H9 (cell line): ENCODE measurements at regions not wholly inside any gene's neighbourhood (a gene's known extent, or its start where the extent isn't known, plus 50 kb on each side); places are given as distances from the start of the nearest gene placed in this dataset.

Experiments
- DNase-seq: peaks from one replicate; pipeline ENCODE4 v3.0.0-alpha.2; 2017
- H2AFZ ChIP-seq: one replicate; pipeline ENCODE4 v1.6.1; 2013; ENCODE audit warnings: mild to moderate bottlenecking, low read length, control low read depth, moderate library complexity
- H2AK5ac ChIP-seq: 2 replicates; pipeline ENCODE4 v1.6.1; 2013; ENCODE audit warnings: low read length, control low read depth, mixed read lengths; ENCODE audit not compliant: insufficient read length
- H2BK120ac ChIP-seq: one replicate; pipeline ENCODE4 v1.6.1; 2013; ENCODE audit warnings: low read depth, mild to moderate bottlenecking, low read length, control low read depth, inconsistent platforms; ENCODE audit not compliant: poor library complexity, severe bottlenecking
- H2BK12ac ChIP-seq: 2 replicates; pipeline ENCODE4 v1.6.1; 2013; ENCODE audit warnings: low read length, control low read depth, mixed read lengths, low read depth; ENCODE audit not compliant: insufficient read length
- H2BK15ac ChIP-seq: 2 replicates; pipeline ENCODE4 v1.6.1; 2013; ENCODE audit warnings: low read depth, low read length, control low read depth
- H2BK20ac ChIP-seq: one replicate; pipeline ENCODE4 v1.6.1; 2013; ENCODE audit warnings: low read depth, mild to moderate bottlenecking, low read length, control low read depth, inconsistent platforms; ENCODE audit not compliant: poor library complexity, severe bottlenecking
- H2BK5ac ChIP-seq: 2 replicates; pipeline ENCODE4 v1.6.1; 2013; ENCODE audit warnings: low read length, control low read depth, mixed read lengths; ENCODE audit not compliant: insufficient read length
- H3K14ac ChIP-seq: 2 replicates; pipeline ENCODE4 v1.6.1; 2013; ENCODE audit warnings: low read length, control low read depth; ENCODE audit not compliant: insufficient read depth
- H3K18ac ChIP-seq: 2 replicates; pipeline ENCODE4 v1.6.1; 2013; ENCODE audit warnings: low read depth, mild to moderate bottlenecking, mixed read lengths, low read length, control low read depth; ENCODE audit not compliant: insufficient read length
- H3K23ac ChIP-seq: 2 replicates; pipeline ENCODE4 v1.6.1; 2013; ENCODE audit warnings: low read length, control low read depth, mixed read lengths, low read depth; ENCODE audit not compliant: insufficient read length
- H3K23me2 ChIP-seq: 2 replicates; pipeline ENCODE4 v1.6.1; 2013; ENCODE audit warnings: low read depth, mild to moderate bottlenecking, mixed read lengths, low read length, control low read depth; ENCODE audit not compliant: insufficient read length, poor library complexity, severe bottlenecking
- H3K27ac ChIP-seq: 2 replicates; pipeline ENCODE4 v1.5.1; 2013; ENCODE audit warnings: low read length, control low read depth, mixed read lengths, low read depth; ENCODE audit not compliant: insufficient read length
- H3K27me3 ChIP-seq: 2 replicates; pipeline ENCODE4 v1.6.1; 2013; ENCODE audit warnings: low read length, control low read depth, inconsistent platforms; ENCODE audit not compliant: insufficient read depth
- H3K4ac ChIP-seq: 2 replicates; pipeline ENCODE4 v1.6.1; 2013; ENCODE audit warnings: low read depth, mild to moderate bottlenecking, control low read depth, inconsistent platforms, low read length, moderate library complexity
- H3K4me1 ChIP-seq: 2 replicates; pipeline ENCODE4 v1.6.1; 2013; ENCODE audit warnings: low read length, control low read depth, inconsistent platforms; ENCODE audit not compliant: insufficient read depth
- H3K4me2 ChIP-seq: 2 replicates; pipeline ENCODE4 v1.6.1; 2013; ENCODE audit warnings: low read length, control low read depth, mixed read lengths; ENCODE audit not compliant: insufficient read length, insufficient read depth
- H3K56ac ChIP-seq: 2 replicates; pipeline ENCODE4 v1.6.1; 2013; ENCODE audit warnings: low read depth, mild to moderate bottlenecking, mixed read lengths, low read length, control low read depth; ENCODE audit not compliant: insufficient read length
- H3K79me1 ChIP-seq: 2 replicates; pipeline ENCODE4 v1.6.1; 2013; ENCODE audit warnings: low read depth, mild to moderate bottlenecking, moderate library complexity, low read length, control low read depth, inconsistent platforms; ENCODE audit not compliant: insufficient read depth, poor library complexity, severe bottlenecking
- H3K79me2 ChIP-seq: 2 replicates; pipeline ENCODE4 v1.6.1; 2013; ENCODE audit warnings: low read length, control low read depth, inconsistent platforms; ENCODE audit not compliant: insufficient read depth
- H3K9ac ChIP-seq: 2 replicates; pipeline ENCODE4 v1.6.1; 2013; ENCODE audit warnings: low read length, control low read depth, mixed read lengths; ENCODE audit not compliant: insufficient read length; ENCODE audit errors: extremely low read depth
- H3K9me3 ChIP-seq: one replicate; pipeline ENCODE4 v1.6.1; 2013; ENCODE audit warnings: low read depth, low read length, inconsistent platforms; ENCODE audit not compliant: control insufficient read depth
- H3T11ph ChIP-seq: one replicate; pipeline ENCODE4 v1.6.1; 2013; ENCODE audit warnings: mild to moderate bottlenecking, low read length, control low read depth, inconsistent platforms
- H4K20me1 ChIP-seq: one replicate; pipeline ENCODE4 v1.6.1; 2013; ENCODE audit not compliant: control insufficient read depth, insufficient read length, insufficient read depth
- H4K5ac ChIP-seq: 2 replicates; pipeline ENCODE4 v1.6.1; 2013; ENCODE audit warnings: low read depth, mild to moderate bottlenecking, mixed read lengths, low read length, control low read depth; ENCODE audit not compliant: insufficient read length
- H4K8ac ChIP-seq: replicated peaks from 2 replicates; pipeline ENCODE4 v1.6.1; 2013; ENCODE audit warnings: low read length, control low read depth, mixed read lengths, low read depth; ENCODE audit not compliant: insufficient read length
- H4K91ac ChIP-seq: 2 replicates; pipeline ENCODE4 v1.6.1; 2013; ENCODE audit warnings: low read depth, mild to moderate bottlenecking, moderate library complexity, mixed read lengths, low read length, control low read depth; ENCODE audit not compliant: insufficient read length
- H3K27ac Mint-ChIP-seq, 3 experiments: 2 replicates in 2 of 3; 3 replicates in 1 of 3; pipeline ENCODE4 v1.8.0; 2020 to 2021; ENCODE audit warnings: mixed read lengths in 3 of 3, mild to moderate bottlenecking in 1 of 3, moderate library complexity in 1 of 3
- H3K27me3 Mint-ChIP-seq: 2 replicates; pipeline ENCODE4 v1.8.0; 2021; ENCODE audit warnings: low read depth, mild to moderate bottlenecking, moderate library complexity, mixed read lengths
- H3K36me3 Mint-ChIP-seq, 3 experiments: 2 replicates in 2 of 3; 3 replicates in 1 of 3; pipeline ENCODE4 v1.8.0; 2020 to 2021; ENCODE audit warnings: low read depth in 3 of 3, mixed read lengths in 3 of 3; ENCODE audit not compliant: insufficient read depth in 1 of 3
- H3K4me1 Mint-ChIP-seq, 2 experiments: 2 replicates each; pipeline ENCODE4 v1.8.0; 2020; ENCODE audit warnings: mixed read lengths in 2 of 2
- H3K4me3 Mint-ChIP-seq, 2 experiments: 2 replicates in 1 of 2; 3 replicates in 1 of 2; pipeline ENCODE4 v1.8.0; 2020 to 2021; ENCODE audit warnings: mild to moderate bottlenecking in 2 of 2, mixed read lengths in 2 of 2, moderate library complexity in 1 of 2
- H3K9me3 Mint-ChIP-seq, 2 experiments: 2 replicates in 1 of 2; 3 replicates in 1 of 2; pipeline ENCODE4 v1.8.0; 2020; ENCODE audit warnings: mild to moderate bottlenecking in 2 of 2, mixed read lengths in 2 of 2, moderate library complexity in 1 of 2
- CTCF ChIP-seq: fragments of 200-600 bp; sonication (generic); conservative IDR thresholded peaks from 3 replicates; pipeline ENCODE4 v1.8.0; 2021; ENCODE audit warnings: antibody characterized with exemption, mild to moderate bottlenecking
- WGBS: extraction: QIAGEN DNeasy Blood & Tissue Kit; methylation state at CpG from one replicate; pipeline ENCODE4 v1.1.7; 2013; ENCODE audit warnings: missing lambda C conversion rate, low lambda C conversion rate, mixed read lengths; ENCODE audit not compliant: insufficient read length; ENCODE audit errors: extremely low coverage; 5-methylcytosine and 5-hydroxymethylcytosine counted together

GRCh38 chr1:232872738-232873137 is 67.5 kb downstream of the MAP10 start:
- Mint-ChIP-seq H3K4me3 (no peak overlapping the region), H3K36me3 (no peaks in the 10 kb centered on the region), H3K27me3 (peaks cover 1% of the 10 kb centered on the region; the same call in 1 of the 2 replicates), H3K27ac (no peak overlapping the region), H3K4me1 (no peaks in the 10 kb centered on the region), H3K9me3 (no peaks in the 10 kb centered on the region)
- Histone ChIP-seq H3K18ac (no peak overlapping the region), H3K27me3 (no peaks in the 10 kb centered on the region), H4K20me1 (no peaks in the 10 kb centered on the region), H4K5ac (no peak overlapping the region), H2AFZ (no peak overlapping the region), H3K79me2 (no peaks in the 10 kb centered on the region), H2BK15ac (no peak overlapping the region), H2BK120ac (no peak overlapping the region), H3K27ac (no peak overlapping the region), H3K4me1 (no peaks in the 10 kb centered on the region), H3K23me2 (no peaks in the 10 kb centered on the region), H2BK12ac (no peak overlapping the region), H3T11ph (no peak overlapping the region), H3K9ac (no peak overlapping the region), H3K9me3 (no peaks in the 10 kb centered on the region), H3K4ac (no peak overlapping the region), H3K23ac (no peak overlapping the region), H3K56ac (no peak overlapping the region), H3K79me1 (no peaks in the 10 kb centered on the region), H2BK20ac (no peak overlapping the region), H3K4me2 (no peak overlapping the region), H2AK5ac (no peak overlapping the region), H3K14ac (no peak overlapping the region), H4K8ac (no peak overlapping the region), H2BK5ac (no peak overlapping the region), H4K91ac (no peak overlapping the region)
- WGBS, result no CpG with 5 or more reads among the region's 4 CpGs
- no peak for DNase-seq
- no peak for TF ChIP-seq CTCF
